ENCODE measurements at regions not wholly inside any gene's neighbourhood (a gene's known extent, or its start where the extent isn't known, plus 50 kb on each side); places are given as distances from the start of the nearest gene placed in this dataset.

DNA sequence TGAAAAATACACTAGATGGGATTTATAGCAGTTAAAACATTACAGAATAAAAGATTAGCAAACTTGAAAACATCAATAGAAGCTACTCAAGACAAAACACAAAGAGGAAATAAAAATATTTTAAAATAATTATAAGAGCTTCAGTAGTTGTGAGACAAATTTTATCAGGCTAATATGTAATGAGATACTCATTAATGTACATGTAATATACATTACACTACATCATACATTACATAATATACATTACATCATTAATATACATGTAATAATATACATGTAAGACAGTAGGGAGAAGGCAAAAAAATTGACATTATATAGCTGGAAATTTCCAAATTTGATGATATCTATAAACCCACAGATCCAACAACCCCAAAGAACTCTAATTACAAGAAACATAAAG, 249.4 kb upstream of the HMGA2 start:
- TF ChIP-seq GATA2 (CRISPR knock-in tag; IDR thresholded peaks at IDR 0.05) = no peak
- no peak for TF ChIP-seq CTCF (IDR thresholded peaks at IDR 0.05)
- no peak for TF ChIP-seq USF2 (IDR thresholded peaks at IDR 0.05; ENCODE audit: borderline replicate concordance, low read depth, low read length)
- no peak for TF ChIP-seq RAD21 (IDR thresholded peaks at IDR 0.05; ENCODE audit: low read length)
- TF ChIP-seq TAF1 (IDR thresholded peaks at IDR 0.05; ENCODE audit: borderline replicate concordance, low read depth, low read length) = no peak
- no peak for TF ChIP-seq EP300 (IDR thresholded peaks at IDR 0.05; ENCODE audit: borderline replicate concordance in 1 of 2, low read depth in 1 of 2, low read length in 1 of 2)
- TF ChIP-seq POLR2AphosphoS5 (IDR thresholded peaks at IDR 0.05; ENCODE audit: low read depth, low read length) = no peak
- TF ChIP-seq NRF1 (IDR thresholded peaks at IDR 0.05; ENCODE audit: low read depth, low read length) = no peak

All from SK-N-SH (cell line).